ENCODE measurements at regions not wholly inside any gene's neighbourhood (a gene's known extent, or its start where the extent isn't known, plus 50 kb on each side); places are given as distances from the start of the nearest gene placed in this dataset.

- ChIA-PET POLR2A (no interaction called here), CTCF (no interaction called here)
- Histone ChIP-seq H3K4me1 (no peaks in the 10 kb centered on the region), H3K9me3 (no peaks in the 10 kb centered on the region), H3K4me3 (no peak overlapping the region), H3K27ac (no peak overlapping the region), H3K4me2 (no peak overlapping the region)
- 13% methylated on average over 1 of the region's 1 CpG for WGBS (ENCODE audit: missing lambda C conversion rate)
- ATAC-seq = no peak
- DNase-seq (ENCODE audit: low read depth in 1 of 2, low spot score in 1 of 2) = no peak
- no peak for FAIRE-seq
- no peak for TF ChIP-seq CEBPB (IDR thresholded peaks at IDR 0.05)
- no peak for TF ChIP-seq MAZ (IDR thresholded peaks at IDR 0.05; ENCODE audit: borderline replicate concordance, low read depth, low read length)
- TF ChIP-seq HDAC2 (IDR thresholded peaks at IDR 0.05) = no peak
- TF ChIP-seq MAX (IDR thresholded peaks at IDR 0.05) = no peak
- TF ChIP-seq ZSCAN20 (CRISPR knock-in tag; IDR thresholded peaks at IDR 0.05) = no peak
- no peak for TF ChIP-seq HES2 (IDR thresholded peaks at IDR 0.05)
- no peak for TF ChIP-seq E2F6 (IDR thresholded peaks at IDR 0.05; ENCODE audit: borderline replicate concordance, low read depth)
- TF ChIP-seq POLR2A (IDR thresholded peaks at IDR 0.05; ENCODE audit: low read length) = no peak
- no peak for TF ChIP-seq ZFP36 (IDR thresholded peaks at IDR 0.05; ENCODE audit: borderline replicate concordance, partially characterized antibody)
- TF ChIP-seq TP53 (CRISPR knock-in tag; IDR thresholded peaks at IDR 0.05) = no peak
- TF ChIP-seq CTCF (IDR thresholded peaks at IDR 0.05) = no peak
- TF ChIP-seq HEYL (CRISPR knock-in tag; IDR thresholded peaks at IDR 0.05) = no peak
- TF ChIP-seq FOXS1 (CRISPR knock-in tag; IDR thresholded peaks at IDR 0.05) = no peak
- TF ChIP-seq ATOH8 (CRISPR knock-in tag; IDR thresholded peaks at IDR 0.05; ENCODE audit: low read depth) = no peak
- TF ChIP-seq SMC3 (IDR thresholded peaks at IDR 0.05) = no peak
- no peak for TF ChIP-seq EHF (CRISPR knock-in tag; IDR thresholded peaks at IDR 0.05)
- TF ChIP-seq CHD4 (IDR thresholded peaks at IDR 0.05; ENCODE audit: borderline replicate concordance) = no peak
Observed at GRCh38 chr2:223439184-223439583, 163.0 kb downstream of the SCG2 start.

- no peak for ATAC-seq
Observed at GRCh38 chr2:223439786-223440185, 162.4 kb downstream of the SCG2 start.

More at GRCh38 chr2:223439786-223440185, 162.4 kb downstream of the SCG2 start:
- FAIRE-seq = no peak
- no peak for TF ChIP-seq CTCF (IDR thresholded peaks at IDR 0.05)
- TF ChIP-seq MYC (IDR thresholded peaks at IDR 0.05; ENCODE audit: borderline replicate concordance, low read length) = no peak
- no peak for TF ChIP-seq MAZ (IDR thresholded peaks at IDR 0.05; ENCODE audit: borderline replicate concordance, low read depth, low read length)
- no peak for TF ChIP-seq RARB (CRISPR knock-in tag; IDR thresholded peaks at IDR 0.05)
- no peak for TF ChIP-seq ESRRA (IDR thresholded peaks at IDR 0.05; ENCODE audit: borderline replicate concordance, low read length)
- no peak for TF ChIP-seq MAX (IDR thresholded peaks at IDR 0.05)
- TF ChIP-seq PBX3 (IDR thresholded peaks at IDR 0.05) = no peak
- TF ChIP-seq NPAS2 (CRISPR knock-in tag; IDR thresholded peaks at IDR 0.05; ENCODE audit: borderline replicate concordance) = no peak
- no peak for TF ChIP-seq TP53 (CRISPR knock-in tag; IDR thresholded peaks at IDR 0.05)
- TF ChIP-seq HMGXB4 (CRISPR knock-in tag; IDR thresholded peaks at IDR 0.05; ENCODE audit: borderline replicate concordance) = no peak
- no peak for TF ChIP-seq EHF (CRISPR knock-in tag; IDR thresholded peaks at IDR 0.05)
- TF ChIP-seq HES2 (IDR thresholded peaks at IDR 0.05) = no peak
- TF ChIP-seq ZFP36 (IDR thresholded peaks at IDR 0.05; ENCODE audit: borderline replicate concordance, partially characterized antibody) = no peak
- no peak for TF ChIP-seq NFE2L2 (conservative IDR thresholded peaks at IDR 0.05; ENCODE audit: low read length)
- no peak for TF ChIP-seq PHF8 (IDR thresholded peaks at IDR 0.05; ENCODE audit: borderline replicate concordance, low read depth)
- TF ChIP-seq POLR2A (IDR thresholded peaks at IDR 0.05; ENCODE audit: low read length) = no peak
- TF ChIP-seq SMC3 (IDR thresholded peaks at IDR 0.05) = no peak
- CTCF ChIA-PET = no interaction called here
- no peaks in the 10 kb centered on the region for H3K9me3 ChIP-seq
- no peak overlapping the region for H3K4me3 ChIP-seq
- no peak for DNase-seq (ENCODE audit: low read depth in 1 of 2, low spot score in 1 of 2)
- no peak overlapping the region for H3K27ac ChIP-seq
- POLR2A ChIA-PET = no interaction called here
- H3K4me1 ChIP-seq = no peaks in the 10 kb centered on the region
- 56% methylated on average over 1 of the region's 1 CpG for WGBS (ENCODE audit: missing lambda C conversion rate)
- H3K4me2 ChIP-seq = no peak overlapping the region

Data from A549 (cell line).